H1 (cell line): ENCODE measurements at regions not wholly inside any gene's neighbourhood (a gene's known extent, or its start where the extent isn't known, plus 50 kb on each side); places are given as distances from the start of the nearest gene placed in this dataset.

Experiments
- CEBPB ChIP-seq: IDR thresholded peaks from 2 replicates; pipeline ENCODE4 v1.6.1; 2012; ENCODE audit warnings: low read depth, low read length
- FOSL1 ChIP-seq: IDR thresholded peaks from 2 replicates; pipeline ENCODE4 v1.6.1; 2011; ENCODE audit warnings: mild to moderate bottlenecking, low read depth, low read length, moderate library complexity; ENCODE audit not compliant: insufficient read depth
- SIN3A ChIP-seq, 2 experiments: IDR thresholded peaks in 1 of 2; conservative IDR thresholded peaks in 1 of 2; 2 replicates each; pipeline ENCODE4 v1.6.1; 2011 to 2012; ENCODE audit warnings: low read length in 2 of 2, improper control_type of control experiment in 1 of 2, low read depth in 1 of 2, mild to moderate bottlenecking in 1 of 2
- TBP ChIP-seq: IDR thresholded peaks from 2 replicates; pipeline ENCODE4 v1.6.1; 2011; ENCODE audit warnings: low read depth, low read length, improper control_type of control experiment
- TF ChIP-seq, protein P1 (sequence below): IDR thresholded peaks from 2 replicates; pipeline ENCODE4 v1.6.1; 2012; ENCODE audit warnings: inconsistent platforms

DNA sequence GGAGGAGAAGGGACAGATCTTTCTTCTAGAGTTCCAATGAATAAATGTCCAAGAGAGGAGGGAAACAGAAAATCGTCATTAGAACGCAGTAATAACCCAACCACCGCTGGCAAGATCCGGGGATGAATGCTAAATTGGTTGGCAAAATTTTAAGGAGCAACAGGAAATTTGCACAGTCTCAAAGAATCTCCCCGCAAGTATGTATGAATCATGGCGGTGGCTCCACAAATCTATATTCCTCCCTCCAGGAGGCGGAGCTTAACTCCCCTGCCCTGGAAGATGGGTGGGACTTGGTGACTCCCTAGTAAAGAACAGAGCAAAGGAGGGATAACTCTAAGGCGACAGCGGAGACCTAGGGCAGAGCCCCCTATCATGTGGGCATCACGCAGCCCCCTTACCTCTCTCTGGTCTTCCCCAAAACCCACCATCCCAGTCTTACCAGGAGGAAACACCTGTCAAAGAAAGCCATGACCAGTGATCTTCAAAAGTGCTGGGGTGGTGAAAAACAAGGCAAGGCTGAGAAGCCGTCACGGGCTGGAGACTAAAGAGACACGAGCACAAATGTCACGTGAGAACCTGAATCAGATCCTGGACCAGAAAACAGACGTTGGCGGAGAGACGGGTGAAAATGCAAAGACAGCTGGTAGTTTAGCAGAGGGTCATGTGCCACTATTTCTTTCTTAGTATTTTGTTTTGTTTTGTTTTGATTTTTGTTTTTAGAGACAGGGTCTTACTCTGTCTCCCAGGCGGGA is 125.8 kb downstream of the NCOR2 start (continued):
- TF ChIP-seq SIN3A (conservative IDR thresholded peaks at IDR 0.05 in 1 of 2, IDR thresholded peaks at IDR 0.05 in 1 of 2; ENCODE audit: low read depth in 1 of 2, low read length in 2 of 2) (no peak), FOSL1 (no peak), CEBPB (no peak), TBP (no peak)
- TF ChIP-seq, protein P1, sequence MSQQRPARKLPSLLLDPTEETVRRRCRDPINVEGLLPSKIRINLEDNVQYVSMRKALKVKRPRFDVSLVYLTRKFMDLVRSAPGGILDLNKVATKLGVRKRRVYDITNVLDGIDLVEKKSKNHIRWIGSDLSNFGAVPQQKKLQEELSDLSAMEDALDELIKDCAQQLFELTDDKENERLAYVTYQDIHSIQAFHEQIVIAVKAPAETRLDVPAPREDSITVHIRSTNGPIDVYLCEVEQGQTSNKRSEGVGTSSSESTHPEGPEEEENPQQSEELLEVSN: no peak
